ENCODE measurements at regions not wholly inside any gene's neighbourhood (a gene's known extent, or its start where the extent isn't known, plus 50 kb on each side); places are given as distances from the start of the nearest gene placed in this dataset.
A peak's percentile ranks its signal among the peaks of the same experiment; 100 is the strongest.

DNA sequence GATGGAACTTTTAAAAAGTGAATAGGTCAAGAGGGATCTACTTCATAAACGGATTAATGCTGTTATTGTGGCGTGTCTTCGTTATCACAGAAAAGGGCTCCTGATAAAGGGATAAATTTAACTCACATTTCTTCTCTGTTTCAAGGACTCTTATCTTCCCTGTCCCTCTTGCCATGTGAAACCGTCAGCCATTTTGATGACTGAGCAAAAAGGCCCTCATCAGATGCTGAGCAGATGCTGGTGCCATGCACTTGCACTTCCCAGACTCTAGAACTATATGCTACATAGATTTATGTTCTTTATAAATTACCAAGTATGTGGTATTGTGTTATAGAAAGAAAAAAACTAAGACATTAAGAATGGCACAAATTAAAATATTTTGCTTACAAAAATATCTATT lies 1011.8 kb upstream of the GBE1 start:
- no peak overlapping the region for H3K23ac ChIP-seq (ENCODE audit: low read length)
- WGBS (ENCODE audit: extremely low coverage, insufficient coverage, low lambda C conversion rate) = no CpG with 5 or more reads among the region's 4 CpGs
- no peak overlapping the region for H3K4ac ChIP-seq (ENCODE audit: low read depth, low read length)
- H2AK5ac ChIP-seq (ENCODE audit: low read length) = no peak overlapping the region
- no peak overlapping the region for H4K8ac ChIP-seq (ENCODE audit: low read depth, low read length)
- H3K9ac ChIP-seq (ENCODE audit: low read length) = no peak overlapping the region
- no peak overlapping the region for H3K4me2 ChIP-seq (ENCODE audit: low read length)
- H3K18ac ChIP-seq (ENCODE audit: low read length) = no peak overlapping the region
- H3K27ac ChIP-seq (ENCODE audit: low read depth, low read length) = no peak overlapping the region
- no peaks in the 10 kb centered on the region for H3K79me1 ChIP-seq (ENCODE audit: low read length)
- no peak overlapping the region for H3K4me3 ChIP-seq (ENCODE audit: low read length)
- no peaks in the 10 kb centered on the region for H3K79me2 ChIP-seq (ENCODE audit: control insufficient read depth, insufficient read depth, low read length)
- no peak overlapping the region for H4K5ac ChIP-seq (ENCODE audit: low read length)
- H3K56ac ChIP-seq (ENCODE audit: low read length) = no peak overlapping the region
- no peaks in the 10 kb centered on the region for H3K4me1 ChIP-seq (ENCODE audit: control insufficient read depth, low read depth, low read length)
- no peak overlapping the region for H2BK5ac ChIP-seq (ENCODE audit: low read length)
- peak; percentile 12 for DNase-seq
- H3K36me3 ChIP-seq (ENCODE audit: control insufficient read depth, insufficient read depth, low read length) = no peaks in the 10 kb centered on the region
- H2BK120ac ChIP-seq (ENCODE audit: low read depth, low read length) = no peak overlapping the region
- no peak overlapping the region for H2BK15ac ChIP-seq (replicated peaks; ENCODE audit: low read depth)
- no peaks in the 10 kb centered on the region for H3K27me3 ChIP-seq (ENCODE audit: insufficient read depth, low read length, poor library complexity)

- Histone ChIP-seq H2BK15ac (replicated peaks; ENCODE audit: low read depth) (no peak overlapping the region), H3K27me3 (ENCODE audit: insufficient read depth, low read length, poor library complexity) (no peaks in the 10 kb centered on the region), H3K23ac (ENCODE audit: low read length) (no peak overlapping the region), H3K79me2 (ENCODE audit: control insufficient read depth, insufficient read depth, low read length) (no peaks in the 10 kb centered on the region), H3K4me3 (ENCODE audit: low read length) (no peak overlapping the region), H3K27ac (ENCODE audit: low read depth, low read length) (no peak overlapping the region), H4K5ac (ENCODE audit: low read length) (no peak overlapping the region), H3K4ac (ENCODE audit: low read depth, low read length) (no peak overlapping the region), H3K4me2 (ENCODE audit: low read length) (no peak overlapping the region), H3K36me3 (ENCODE audit: control insufficient read depth, insufficient read depth, low read length) (no peaks in the 10 kb centered on the region), H2AK5ac (ENCODE audit: low read length) (no peak overlapping the region), H3K9ac (ENCODE audit: low read length) (no peak overlapping the region), H4K8ac (ENCODE audit: low read depth, low read length) (no peak overlapping the region), H3K18ac (ENCODE audit: low read length) (no peak overlapping the region), H2BK120ac (ENCODE audit: low read depth, low read length) (no peak overlapping the region), H3K79me1 (ENCODE audit: low read length) (no peaks in the 10 kb centered on the region), H3K4me1 (ENCODE audit: control insufficient read depth, low read depth, low read length) (no peaks in the 10 kb centered on the region), H3K56ac (ENCODE audit: low read length) (no peak overlapping the region), H2BK5ac (ENCODE audit: low read length) (no peak overlapping the region)
- DNase-seq = no peak
- WGBS (ENCODE audit: extremely low coverage, insufficient coverage, low lambda C conversion rate) = no CpG with 5 or more reads among the region's 1 CpG
These were observed 1003.1 kb upstream of the GBE1 start for GRCh38 chr3:82764521-82764920.

DNA sequence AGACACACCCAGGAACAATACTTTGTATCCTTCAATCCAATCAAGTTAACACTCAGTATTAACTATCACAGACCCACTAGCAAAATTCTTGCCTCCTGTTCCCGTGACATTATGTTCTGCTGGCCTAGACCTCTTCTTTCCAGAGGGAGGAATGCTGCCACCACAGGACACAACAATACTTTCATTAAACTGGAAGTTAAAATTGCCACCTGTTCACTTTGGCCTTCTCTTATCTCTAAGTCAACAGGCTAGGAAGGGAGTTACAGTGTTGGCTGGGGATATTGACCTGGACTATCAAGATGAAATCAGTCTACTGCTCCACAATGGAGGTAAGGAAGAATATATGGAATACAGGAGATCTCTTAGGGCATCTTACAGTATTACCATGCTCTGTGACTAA lies 1000.4 kb upstream of the GBE1 start:
- Histone ChIP-seq H3K23ac (ENCODE audit: low read length) (no peak overlapping the region), H3K79me1 (ENCODE audit: low read length) (no peaks in the 10 kb centered on the region), H3K27ac (ENCODE audit: low read depth, low read length) (no peak overlapping the region), H2BK5ac (ENCODE audit: low read length) (no peak overlapping the region), H2BK120ac (ENCODE audit: low read depth, low read length) (no peak overlapping the region), H3K4me3 (ENCODE audit: low read length) (no peak overlapping the region), H3K9ac (ENCODE audit: low read length) (no peak overlapping the region), H3K4ac (ENCODE audit: low read depth, low read length) (no peak overlapping the region), H3K27me3 (ENCODE audit: insufficient read depth, low read length, poor library complexity) (no peaks in the 10 kb centered on the region), H2AK5ac (ENCODE audit: low read length) (no peak overlapping the region), H4K5ac (ENCODE audit: low read length) (no peak overlapping the region), H3K79me2 (ENCODE audit: control insufficient read depth, insufficient read depth, low read length) (no peaks in the 10 kb centered on the region), H2BK15ac (replicated peaks; ENCODE audit: low read depth) (no peak overlapping the region), H3K36me3 (ENCODE audit: control insufficient read depth, insufficient read depth, low read length) (no peaks in the 10 kb centered on the region), H3K56ac (ENCODE audit: low read length) (no peak overlapping the region), H3K4me2 (ENCODE audit: low read length) (no peak overlapping the region), H4K8ac (ENCODE audit: low read depth, low read length) (no peak overlapping the region), H3K18ac (ENCODE audit: low read length) (no peak overlapping the region), H3K4me1 (ENCODE audit: control insufficient read depth, low read depth, low read length) (no peaks in the 10 kb centered on the region)
- no CpG with 5 or more reads among the region's 1 CpG for WGBS (ENCODE audit: extremely low coverage, insufficient coverage, low lambda C conversion rate)
- DNase-seq = no peak

- no peaks in the 10 kb centered on the region for H3K4me1 ChIP-seq (ENCODE audit: control insufficient read depth, low read depth, low read length)
- H3K4ac ChIP-seq (ENCODE audit: low read depth, low read length) = no peak overlapping the region
- no peak overlapping the region for H2AK5ac ChIP-seq (ENCODE audit: low read length)
- H3K4me2 ChIP-seq (ENCODE audit: low read length) = no peak overlapping the region
- no peak overlapping the region for H3K18ac ChIP-seq (ENCODE audit: low read length)
- no peak overlapping the region for H3K4me3 ChIP-seq (ENCODE audit: low read length)
- DNase-seq = no peak
- no peaks in the 10 kb centered on the region for H3K79me1 ChIP-seq (ENCODE audit: low read length)
- H2BK120ac ChIP-seq (ENCODE audit: low read depth, low read length) = no peak overlapping the region
- no peak overlapping the region for H2BK15ac ChIP-seq (replicated peaks; ENCODE audit: low read depth)
- no peaks in the 10 kb centered on the region for H3K79me2 ChIP-seq (ENCODE audit: control insufficient read depth, insufficient read depth, low read length)
- no peak overlapping the region for H3K9ac ChIP-seq (ENCODE audit: low read length)
- no CpG with 5 or more reads among the region's 1 CpG for WGBS (ENCODE audit: extremely low coverage, insufficient coverage, low lambda C conversion rate)
- no peak overlapping the region for H3K23ac ChIP-seq (ENCODE audit: low read length)
- no peak overlapping the region for H3K56ac ChIP-seq (ENCODE audit: low read length)
- H2BK5ac ChIP-seq (ENCODE audit: low read length) = no peak overlapping the region
- no peak overlapping the region for H4K8ac ChIP-seq (ENCODE audit: low read depth, low read length)
- H3K27me3 ChIP-seq (ENCODE audit: insufficient read depth, low read length, poor library complexity) = no peaks in the 10 kb centered on the region
- H3K36me3 ChIP-seq (ENCODE audit: control insufficient read depth, insufficient read depth, low read length) = no peaks in the 10 kb centered on the region
- no peak overlapping the region for H3K27ac ChIP-seq (ENCODE audit: low read depth, low read length)
- H4K5ac ChIP-seq (ENCODE audit: low read length) = no peak overlapping the region
These were observed 984.1 kb upstream of the GBE1 start for GRCh38 chr3:82745544-82745943.

GRCh38 chr3:82743196-82743595 lies 981.8 kb upstream of the GBE1 start:
- no peak overlapping the region for H4K8ac ChIP-seq (ENCODE audit: low read depth, low read length)
- H3K27me3 ChIP-seq (ENCODE audit: insufficient read depth, low read length, poor library complexity) = no peaks in the 10 kb centered on the region
- H3K4me1 ChIP-seq (ENCODE audit: control insufficient read depth, low read depth, low read length) = no peaks in the 10 kb centered on the region
- H3K23ac ChIP-seq (ENCODE audit: low read length) = no peak overlapping the region
- no peak overlapping the region for H2AK5ac ChIP-seq (ENCODE audit: low read length)
- no peak overlapping the region for H3K56ac ChIP-seq (ENCODE audit: low read length)
- no peak overlapping the region for H3K4ac ChIP-seq (ENCODE audit: low read depth, low read length)
- H3K79me2 ChIP-seq (ENCODE audit: control insufficient read depth, insufficient read depth, low read length) = no peaks in the 10 kb centered on the region
- no CpG with 5 or more reads among the region's 5 CpGs for WGBS (ENCODE audit: extremely low coverage, insufficient coverage, low lambda C conversion rate)
- no peaks in the 10 kb centered on the region for H3K36me3 ChIP-seq (ENCODE audit: control insufficient read depth, insufficient read depth, low read length)
- no peak overlapping the region for H3K4me2 ChIP-seq (ENCODE audit: low read length)
- no peak overlapping the region for H3K18ac ChIP-seq (ENCODE audit: low read length)
- H4K5ac ChIP-seq (ENCODE audit: low read length) = no peak overlapping the region
- no peaks in the 10 kb centered on the region for H3K79me1 ChIP-seq (ENCODE audit: low read length)
- H2BK15ac ChIP-seq (replicated peaks; ENCODE audit: low read depth) = no peak overlapping the region
- no peak overlapping the region for H3K27ac ChIP-seq (ENCODE audit: low read depth, low read length)
- H3K4me3 ChIP-seq (ENCODE audit: low read length) = no peak overlapping the region
- H2BK5ac ChIP-seq (ENCODE audit: low read length) = no peak overlapping the region
- H3K9ac ChIP-seq (ENCODE audit: low read length) = no peak overlapping the region
- DNase-seq = no peak
- H2BK120ac ChIP-seq (ENCODE audit: low read depth, low read length) = no peak overlapping the region

GRCh38 chr3:82741346-82741745 lies 979.9 kb upstream of the GBE1 start:
- Histone ChIP-seq H3K27me3 (ENCODE audit: insufficient read depth, low read length, poor library complexity) (no peaks in the 10 kb centered on the region), H3K4me1 (ENCODE audit: control insufficient read depth, low read depth, low read length) (peaks cover 2% of the 10 kb centered on the region), H2BK15ac (replicated peaks; ENCODE audit: low read depth) (no peak overlapping the region), H3K36me3 (ENCODE audit: control insufficient read depth, insufficient read depth, low read length) (no peaks in the 10 kb centered on the region), H3K4me3 (ENCODE audit: low read length) (no peak overlapping the region), H2BK120ac (ENCODE audit: low read depth, low read length) (no peak overlapping the region), H3K56ac (ENCODE audit: low read length) (no peak overlapping the region), H3K79me1 (ENCODE audit: low read length) (no peaks in the 10 kb centered on the region), H3K18ac (ENCODE audit: low read length) (no peak overlapping the region), H3K9ac (ENCODE audit: low read length) (no peak overlapping the region), H4K5ac (ENCODE audit: low read length) (no peak overlapping the region), H3K27ac (ENCODE audit: low read depth, low read length) (no peak overlapping the region), H3K4me2 (ENCODE audit: low read length) (no peak overlapping the region), H4K8ac (ENCODE audit: low read depth, low read length) (no peak overlapping the region), H3K4ac (ENCODE audit: low read depth, low read length) (no peak overlapping the region), H3K79me2 (ENCODE audit: control insufficient read depth, insufficient read depth, low read length) (no peaks in the 10 kb centered on the region), H3K23ac (ENCODE audit: low read length) (no peak overlapping the region), H2AK5ac (ENCODE audit: low read length) (no peak overlapping the region), H2BK5ac (ENCODE audit: low read length) (no peak overlapping the region)
- no peak for DNase-seq
- no CpG with 5 or more reads among the region's 2 CpGs for WGBS (ENCODE audit: extremely low coverage, insufficient coverage, low lambda C conversion rate)
